Endothelial cell of umbilical vein (primary cell): ENCODE measurements at regions not wholly inside any gene's neighbourhood (a gene's known extent, or its start where the extent isn't known, plus 50 kb on each side); places are given as distances from the start of the nearest gene placed in this dataset.

Experiments used
- BruUV-seq: library from RNA; stranded (reverse); fragments of 400-500 nt; replicated peaks from 2 replicates; lab custom pipeline; 2021; lab: Mats Ljungman, UMichigan
- CTCF ChIA-PET: fragments of 300-600, 350-600 bp; sonication (Branson Sonifier 250); formaldehyde crosslinking; loops from one replicate; lab custom pipeline; 2021; ENCODE audit warnings: antibody characterized with exemption, inconsistent platforms; lab: Charles Lee
- POLR2A ChIA-PET: fragments of 300-600, 350-600 bp; sonication (Branson Sonifier 250); formaldehyde crosslinking; loops from one replicate; lab custom pipeline; 2021; ENCODE audit warnings: antibody characterized with exemption, inconsistent platforms; lab: Charles Lee
- DNase-seq: peaks from one replicate; pipeline ENCODE4 v3.0.0-alpha.2; 2011; ENCODE audit warnings: low read depth, low spot score
- FAIRE-seq: peaks from 2 replicates; lab custom pipeline; 2011; peaks lifted over from hg19 to GRCh38; lab: Jason Lieb, UNC
- H2AFZ ChIP-seq: 2 replicates; pipeline ENCODE4 v1.6.0; 2012; ENCODE audit warnings: low read depth, low read length, control low read depth, inconsistent platforms
- H3K27ac ChIP-seq: 2 replicates; pipeline ENCODE4 v1.5.1; 2011; ENCODE audit warnings: low read depth, mild to moderate bottlenecking, control low read depth, low read length, moderate library complexity; ENCODE audit not compliant: insufficient read depth
- H3K27me3 ChIP-seq, 2 experiments: 2 replicates each; pipeline versions ENCODE4 v1.6.0 to v1.6.1; 2011; ENCODE audit warnings: low read length in 2 of 2, mixed read lengths in 1 of 2; ENCODE audit not compliant: control insufficient read depth in 2 of 2, insufficient read depth in 2 of 2
- H3K36me3 ChIP-seq, 2 experiments: 2 replicates in 1 of 2; 3 replicates in 1 of 2; pipeline ENCODE4 v1.5.1; 2011; ENCODE audit warnings: low read length in 2 of 2, mild to moderate bottlenecking in 1 of 2, moderate library complexity in 1 of 2; ENCODE audit not compliant: control insufficient read depth in 2 of 2, insufficient read depth in 2 of 2; ENCODE audit errors: extremely low read depth in 1 of 2
- H3K4me1 ChIP-seq: 3 replicates; pipeline ENCODE4 v1.5.1; 2011; ENCODE audit warnings: mild to moderate bottlenecking, low read length; ENCODE audit not compliant: control insufficient read depth, insufficient read depth; ENCODE audit errors: extremely low read depth
- H3K4me2 ChIP-seq: 2 replicates; pipeline ENCODE4 v1.6.1; 2011; ENCODE audit warnings: low read length, control low read depth, mixed read lengths; ENCODE audit not compliant: insufficient read depth
- H3K4me3 ChIP-seq, 3 experiments: fragments of 200-600 bp in 1 of 3; sonication (generic), shearing (Covaris generic) in 1 of 3; replicated peaks in 1 of 3; 2 replicates each; pipeline ENCODE4 v1.5.1; 2011 to 2016; ENCODE audit warnings: control low read depth in 3 of 3, low read length in 3 of 3, mild to moderate bottlenecking in 2 of 3, inconsistent platforms in 1 of 3, low read depth in 1 of 3, moderate library complexity in 1 of 3; ENCODE audit not compliant: insufficient read depth in 1 of 3
- H3K79me2 ChIP-seq: 2 replicates; pipeline ENCODE4 v1.6.0; 2012; ENCODE audit warnings: low read length, inconsistent platforms; ENCODE audit not compliant: control insufficient read depth, insufficient read depth
- H3K9ac ChIP-seq: replicated peaks from 2 replicates; pipeline ENCODE3; 2011; ENCODE audit warnings: low read length, control low read depth; ENCODE audit not compliant: insufficient read depth; ENCODE audit errors: extremely low read depth
- H3K9me1 ChIP-seq: replicated peaks from 3 replicates; pipeline ENCODE4 v1.6.0; 2011; ENCODE audit warnings: mild to moderate bottlenecking, low read length; ENCODE audit not compliant: control insufficient read depth, insufficient read depth; ENCODE audit errors: extremely low read depth
- H3K9me3 ChIP-seq: replicated peaks from 2 replicates; pipeline ENCODE4 v1.5.1; 2012; ENCODE audit warnings: low read length, inconsistent platforms; ENCODE audit not compliant: control insufficient read depth, insufficient read depth
- H4K20me1 ChIP-seq: replicated peaks from 2 replicates; pipeline ENCODE3; 2011; ENCODE audit warnings: mild to moderate bottlenecking, low read length; ENCODE audit not compliant: control insufficient read depth, insufficient read depth; ENCODE audit errors: extremely low read depth
- EZH2 ChIP-seq: IDR thresholded peaks from 2 replicates; pipeline ENCODE4 v1.6.1; 2012; ENCODE audit warnings: borderline replicate concordance, low read depth, mild to moderate bottlenecking, moderate library complexity, low read length, inconsistent platforms; ENCODE audit not compliant: severe bottlenecking
- FOS ChIP-seq: IDR thresholded peaks from 2 replicates; pipeline ENCODE4 v1.6.1; 2011; ENCODE audit warnings: mild to moderate bottlenecking, low read length, moderate library complexity, borderline replicate concordance; ENCODE audit not compliant: insufficient read depth
- GATA2 ChIP-seq: IDR thresholded peaks from 2 replicates; pipeline ENCODE4 v1.7.0; 2011; ENCODE audit warnings: low read depth, mild to moderate bottlenecking, moderate library complexity, mixed read lengths, low read length; ENCODE audit not compliant: insufficient read length, insufficient read depth
- JUN ChIP-seq: IDR thresholded peaks from 2 replicates; pipeline ENCODE4 v1.6.1; 2011; ENCODE audit warnings: borderline replicate concordance, low read depth; ENCODE audit not compliant: insufficient read length, insufficient read depth
- MYC ChIP-seq: IDR thresholded peaks from one replicate; pipeline ENCODE4 v1.6.1; 2011; ENCODE audit warnings: mild to moderate bottlenecking, low read depth, low read length
- POLR2A ChIP-seq: IDR thresholded peaks from 2 replicates; pipeline ENCODE4 v1.6.1; 2012; ENCODE audit warnings: low read depth, mild to moderate bottlenecking, control low read depth, low read length
- POLR2AphosphoS5 ChIP-seq: IDR thresholded peaks from 2 replicates; pipeline ENCODE4 v1.6.1; 2012; ENCODE audit warnings: low read depth, mild to moderate bottlenecking, control low read depth, low read length, moderate library complexity; ENCODE audit not compliant: insufficient read depth
- dilution Hi-C: fragments of 300-500 bp; cut with MboI; formaldehyde crosslinking; loops from one replicate; pipeline ENCODE4 v1.15.0; 2019; ENCODE audit warnings: low sequenced_read_pairs; ENCODE audit not compliant: extremely low pct_ligation_motif_present
- intact Hi-C: fragments of 100-400 bp; cut with micrococcal nuclease; formaldehyde crosslinking; loops from one replicate; pipeline ENCODE4 v1.10.0; 2022
- TF ChIP-seq, protein P1 (sequence below), 2 donors: IDR thresholded peaks; 1 replicate in 1 of 2; 2 replicates in 1 of 2; pipeline ENCODE4 v1.5.1; 2011; ENCODE audit warnings: low read length in 2 of 2, mild to moderate bottlenecking in 2 of 2, moderate library complexity in 2 of 2, control low read depth in 1 of 2, inconsistent platforms in 1 of 2, low read depth in 1 of 2; ENCODE audit not compliant: insufficient read depth in 1 of 2; ENCODE audit errors: extremely low read depth in 1 of 2
- TF ChIP-seq, protein P2 (sequence below): IDR thresholded peaks from 2 replicates; pipeline ENCODE4 v1.6.1; 2011; ENCODE audit not compliant: insufficient read depth, insufficient read length

DNA sequence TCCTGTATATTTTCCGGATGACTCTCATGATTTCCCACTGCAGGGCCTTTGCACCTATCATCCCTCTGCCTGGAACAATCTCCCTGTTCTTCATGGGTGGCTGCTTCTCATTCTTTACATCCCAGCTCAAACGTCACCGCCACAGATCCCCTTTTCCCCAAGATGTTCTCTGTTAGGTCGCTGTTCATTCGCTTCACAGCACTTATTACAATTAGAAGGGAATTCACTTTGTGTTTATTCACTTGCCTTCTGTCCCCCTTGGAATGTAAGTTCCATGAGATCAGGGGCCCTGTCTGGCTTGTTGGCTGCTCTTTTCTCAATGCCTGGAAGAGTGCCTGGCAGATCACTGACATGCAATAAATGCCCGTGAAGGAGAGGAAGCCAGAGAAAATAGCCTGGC, 106.7 kb downstream of the FOXI3 start:
- no peak overlapping the region for H3K4me3 ChIP-seq
- H3K4me2 ChIP-seq, result no peak overlapping the region
- H3K9ac ChIP-seq, result no peak overlapping the region
- no peak overlapping the region for H2AFZ ChIP-seq
- CTCF ChIA-PET, result no interaction called here
- no peak overlapping the region for H3K27ac ChIP-seq
- DNase-seq (no peak), FAIRE-seq (no peak)
- TF ChIP-seq, protein P1, sequence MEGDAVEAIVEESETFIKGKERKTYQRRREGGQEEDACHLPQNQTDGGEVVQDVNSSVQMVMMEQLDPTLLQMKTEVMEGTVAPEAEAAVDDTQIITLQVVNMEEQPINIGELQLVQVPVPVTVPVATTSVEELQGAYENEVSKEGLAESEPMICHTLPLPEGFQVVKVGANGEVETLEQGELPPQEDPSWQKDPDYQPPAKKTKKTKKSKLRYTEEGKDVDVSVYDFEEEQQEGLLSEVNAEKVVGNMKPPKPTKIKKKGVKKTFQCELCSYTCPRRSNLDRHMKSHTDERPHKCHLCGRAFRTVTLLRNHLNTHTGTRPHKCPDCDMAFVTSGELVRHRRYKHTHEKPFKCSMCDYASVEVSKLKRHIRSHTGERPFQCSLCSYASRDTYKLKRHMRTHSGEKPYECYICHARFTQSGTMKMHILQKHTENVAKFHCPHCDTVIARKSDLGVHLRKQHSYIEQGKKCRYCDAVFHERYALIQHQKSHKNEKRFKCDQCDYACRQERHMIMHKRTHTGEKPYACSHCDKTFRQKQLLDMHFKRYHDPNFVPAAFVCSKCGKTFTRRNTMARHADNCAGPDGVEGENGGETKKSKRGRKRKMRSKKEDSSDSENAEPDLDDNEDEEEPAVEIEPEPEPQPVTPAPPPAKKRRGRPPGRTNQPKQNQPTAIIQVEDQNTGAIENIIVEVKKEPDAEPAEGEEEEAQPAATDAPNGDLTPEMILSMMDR (IDR thresholded peaks at IDR 0.05; ENCODE audit: extremely low read depth in 1 of 2, insufficient read depth in 1 of 2, low read depth in 1 of 2, low read length in 2 of 2), result no peak
- TF ChIP-seq POLR2A (no peak), POLR2AphosphoS5 (no peak), EZH2 (no peak), FOS (no peak), GATA2 (no peak), MYC (no peak), JUN (no peak)
- TF ChIP-seq, protein P2, sequence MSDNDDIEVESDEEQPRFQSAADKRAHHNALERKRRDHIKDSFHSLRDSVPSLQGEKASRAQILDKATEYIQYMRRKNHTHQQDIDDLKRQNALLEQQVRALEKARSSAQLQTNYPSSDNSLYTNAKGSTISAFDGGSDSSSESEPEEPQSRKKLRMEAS, result no peak
- no peaks in the 10 kb centered on the region for H4K20me1 ChIP-seq
- H3K4me1 ChIP-seq, result no peaks in the 10 kb centered on the region
- POLR2A ChIA-PET, result no interaction called here
- H3K9me3 ChIP-seq, result no peaks in the 10 kb centered on the region
- BruUV-seq, result no TSS peak
- H3K36me3 ChIP-seq, result no peaks in the 10 kb centered on the region
- H3K79me2 ChIP-seq, result no peaks in the 10 kb centered on the region
- intact Hi-C loops, result no loop called here
- H3K9me1 ChIP-seq, result no peaks in the 10 kb centered on the region
- no peaks in the 10 kb centered on the region for H3K27me3 ChIP-seq
- dilution Hi-C loops, result no loop called here
